PFSK-1 (cell line): ENCODE measurements at regions not wholly inside any gene's neighbourhood (a gene's known extent, or its start where the extent isn't known, plus 50 kb on each side); places are given as distances from the start of the nearest gene placed in this dataset.

Experiments used
- FOXP2 ChIP-seq: optimal IDR thresholded peaks from 2 replicates; pipeline ENCODE3; 2011; ENCODE audit warnings: borderline replicate concordance, control low read depth, inconsistent platforms; ENCODE audit not compliant: insufficient read depth; ENCODE audit errors: extremely low read length, extremely low read depth
- POLR2AphosphoS5 ChIP-seq: IDR thresholded peaks from 2 replicates; pipeline ENCODE4 v1.6.1; 2012; ENCODE audit warnings: low read depth, mild to moderate bottlenecking, control low read depth, low read length, moderate library complexity
- SIN3A ChIP-seq: IDR thresholded peaks from 2 replicates; pipeline ENCODE4 v1.6.1; 2012; ENCODE audit warnings: mild to moderate bottlenecking, low read length, moderate library complexity, borderline replicate concordance; ENCODE audit not compliant: insufficient read depth
- TAF1 ChIP-seq: IDR thresholded peaks from 2 replicates; pipeline ENCODE4 v1.6.1; 2012; ENCODE audit warnings: low read length, control low read depth, borderline replicate concordance; ENCODE audit not compliant: insufficient read depth
- TF ChIP-seq, protein P1 (sequence below), 2 experiments: IDR thresholded peaks; 2 replicates each; pipeline versions ENCODE4 v1.6.1 to v1.8.0; 2011 to 2012; ENCODE audit warnings: low read depth in 2 of 2, low read length in 2 of 2, control low read depth in 1 of 2, inconsistent platforms in 1 of 2, mild to moderate bottlenecking in 1 of 2, moderate library complexity in 1 of 2; ENCODE audit not compliant: insufficient read depth in 1 of 2

GRCh38 chr2:144078802-144079724 is 440.9 kb downstream of the ZEB2 start:
- TF ChIP-seq, protein P1, sequence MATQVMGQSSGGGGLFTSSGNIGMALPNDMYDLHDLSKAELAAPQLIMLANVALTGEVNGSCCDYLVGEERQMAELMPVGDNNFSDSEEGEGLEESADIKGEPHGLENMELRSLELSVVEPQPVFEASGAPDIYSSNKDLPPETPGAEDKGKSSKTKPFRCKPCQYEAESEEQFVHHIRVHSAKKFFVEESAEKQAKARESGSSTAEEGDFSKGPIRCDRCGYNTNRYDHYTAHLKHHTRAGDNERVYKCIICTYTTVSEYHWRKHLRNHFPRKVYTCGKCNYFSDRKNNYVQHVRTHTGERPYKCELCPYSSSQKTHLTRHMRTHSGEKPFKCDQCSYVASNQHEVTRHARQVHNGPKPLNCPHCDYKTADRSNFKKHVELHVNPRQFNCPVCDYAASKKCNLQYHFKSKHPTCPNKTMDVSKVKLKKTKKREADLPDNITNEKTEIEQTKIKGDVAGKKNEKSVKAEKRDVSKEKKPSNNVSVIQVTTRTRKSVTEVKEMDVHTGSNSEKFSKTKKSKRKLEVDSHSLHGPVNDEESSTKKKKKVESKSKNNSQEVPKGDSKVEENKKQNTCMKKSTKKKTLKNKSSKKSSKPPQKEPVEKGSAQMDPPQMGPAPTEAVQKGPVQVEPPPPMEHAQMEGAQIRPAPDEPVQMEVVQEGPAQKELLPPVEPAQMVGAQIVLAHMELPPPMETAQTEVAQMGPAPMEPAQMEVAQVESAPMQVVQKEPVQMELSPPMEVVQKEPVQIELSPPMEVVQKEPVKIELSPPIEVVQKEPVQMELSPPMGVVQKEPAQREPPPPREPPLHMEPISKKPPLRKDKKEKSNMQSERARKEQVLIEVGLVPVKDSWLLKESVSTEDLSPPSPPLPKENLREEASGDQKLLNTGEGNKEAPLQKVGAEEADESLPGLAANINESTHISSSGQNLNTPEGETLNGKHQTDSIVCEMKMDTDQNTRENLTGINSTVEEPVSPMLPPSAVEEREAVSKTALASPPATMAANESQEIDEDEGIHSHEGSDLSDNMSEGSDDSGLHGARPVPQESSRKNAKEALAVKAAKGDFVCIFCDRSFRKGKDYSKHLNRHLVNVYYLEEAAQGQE (IDR thresholded peaks at IDR 0.05; ENCODE audit: insufficient read depth in 1 of 2, low read depth in 2 of 2, low read length in 2 of 2) = no peak
- TF ChIP-seq TAF1 = no peak
- no peak for TF ChIP-seq POLR2AphosphoS5
- no peak for TF ChIP-seq FOXP2
- TF ChIP-seq SIN3A = no peak

- TF ChIP-seq SIN3A (no peak), TAF1 (no peak), POLR2AphosphoS5 (no peak), FOXP2 (no peak)
- TF ChIP-seq, protein P1 (IDR thresholded peaks at IDR 0.05; ENCODE audit: insufficient read depth in 1 of 2, low read depth in 2 of 2, low read length in 2 of 2) = no peak
Measured at GRCh38 chr2:144078106-144078505, 441.8 kb downstream of the ZEB2 start.

- TF ChIP-seq TAF1 (no peak), FOXP2 (no peak), POLR2AphosphoS5 (no peak), SIN3A (no peak)
- TF ChIP-seq, protein P1 (IDR thresholded peaks at IDR 0.05; ENCODE audit: insufficient read depth in 1 of 2, low read depth in 2 of 2, low read length in 2 of 2) = no peak
Measured at GRCh38 chr2:144074450-144074849, 445.5 kb downstream of the ZEB2 start.

DNA sequence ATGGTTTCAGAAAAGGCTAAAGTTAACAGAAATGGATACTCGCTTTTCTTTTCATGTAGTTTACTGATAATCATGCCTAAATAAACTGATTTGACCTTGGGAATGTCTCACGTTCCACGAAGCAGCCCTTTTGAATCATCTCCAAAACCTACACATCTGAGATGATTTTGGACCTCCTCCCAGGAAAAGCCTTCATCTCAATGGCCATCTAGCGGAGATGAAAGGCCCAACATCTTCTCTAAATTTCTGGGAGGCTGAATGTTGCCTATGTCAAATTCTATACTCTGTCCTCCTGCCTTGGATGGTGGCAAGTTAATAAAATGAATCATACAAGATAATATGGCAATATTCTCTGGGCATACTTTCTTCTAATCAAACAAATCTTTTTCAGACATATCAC is 448.5 kb downstream of the ZEB2 start:
- TF ChIP-seq POLR2AphosphoS5 (no peak), TAF1 (no peak), SIN3A (no peak), FOXP2 (no peak)
- TF ChIP-seq, protein P1 (IDR thresholded peaks at IDR 0.05; ENCODE audit: insufficient read depth in 1 of 2, low read depth in 2 of 2, low read length in 2 of 2) = no peak
